Activated gamma-delta T cell treated with Interleukin-2 at 50 U/mL for 16 hours (primary cell): ENCODE measurements at regions not wholly inside any gene's neighbourhood (a gene's known extent, or its start where the extent isn't known, plus 50 kb on each side); places are given as distances from the start of the nearest gene placed in this dataset.
"Not testable (repeated sequence)": the region's sequence is repeated elsewhere in the genome, so short reads cannot be mapped to it uniquely, and the experiment has no call there.

ENCODE experiments used
- DNase-seq: peaks from one replicate; pipeline ENCODE4 v3.0.0-alpha.2; 2020

- DNase-seq, result not testable (repeated sequence)
These were observed 165.0 kb upstream of the FOXD4L5 start for GRCh38 chr9:65449886-65450610.

DNA sequence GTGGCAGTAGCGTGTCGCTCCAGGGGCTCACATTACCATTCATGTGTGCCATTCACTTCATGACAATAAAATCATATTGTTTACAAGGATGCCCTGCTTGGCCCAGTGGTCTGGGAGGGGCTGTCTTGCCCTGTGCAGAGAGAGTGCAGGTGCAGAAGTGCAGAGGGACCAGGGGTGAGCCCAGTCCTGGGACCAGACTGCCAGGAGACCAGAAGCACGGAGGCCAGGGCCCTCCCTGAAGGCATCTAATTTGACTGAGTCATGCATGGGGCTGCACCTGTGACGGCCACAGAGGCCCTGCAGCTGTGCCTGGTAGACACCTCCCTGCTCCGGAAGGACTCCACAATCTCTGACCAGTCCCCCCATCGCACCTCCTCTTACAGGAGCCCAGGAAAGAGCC lies 164.4 kb upstream of the FOXD4L5 start:
- DNase-seq, result no peak

DNA sequence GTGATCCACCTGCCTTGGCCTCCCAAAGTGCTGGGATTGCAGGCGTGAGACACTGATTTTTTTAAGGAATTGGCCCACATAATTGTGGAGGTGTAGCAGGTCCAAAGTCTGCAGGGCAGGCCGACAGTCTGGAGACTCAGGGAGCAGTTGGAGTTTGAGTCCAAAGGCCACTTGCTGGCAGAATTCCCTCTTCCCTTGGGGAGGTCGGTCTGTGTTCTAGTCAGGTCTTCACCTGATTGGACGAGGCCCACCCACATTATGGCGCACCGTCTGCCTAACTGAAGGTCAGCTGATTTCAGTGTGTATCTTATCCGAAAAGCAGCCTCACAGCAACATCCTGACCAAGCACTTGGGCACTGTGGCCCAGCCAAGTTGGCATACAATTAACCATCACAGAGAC lies 162.1 kb upstream of the FOXD4L5 start:
- DNase-seq, result not testable (repeated sequence)

GRCh38 chr9:65445991-65446390 lies 161.0 kb upstream of the FOXD4L5 start:
- DNase-seq, result not testable (repeated sequence)

DNA sequence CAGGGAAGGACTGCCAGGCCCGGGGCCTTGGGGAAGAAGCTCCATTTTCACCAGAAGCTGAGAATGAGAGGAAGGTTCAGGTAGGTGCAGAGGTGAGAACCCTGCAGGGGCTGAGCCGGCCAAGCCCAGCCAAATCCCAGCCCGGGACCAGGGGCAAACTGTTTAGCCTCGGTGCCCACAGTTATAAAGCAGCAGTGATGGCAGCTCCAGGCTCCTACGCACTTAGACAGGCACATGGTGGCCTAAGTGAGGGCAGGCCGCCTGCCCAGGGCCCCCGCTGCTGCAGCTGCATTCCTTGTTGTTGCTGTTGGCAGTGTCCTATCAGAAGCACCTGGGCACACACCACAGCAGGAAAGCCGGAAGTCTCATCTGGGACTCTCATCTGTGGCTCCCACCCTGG lies 159.9 kb upstream of the FOXD4L5 start:
- DNase-seq, result no peak

- not testable (repeated sequence) for DNase-seq
These were observed 157.1 kb upstream of the FOXD4L5 start for GRCh38 chr9:65442116-65442515.

- DNase-seq, result not testable (repeated sequence)
These were observed 156.4 kb upstream of the FOXD4L5 start for GRCh38 chr9:65441324-65441920.

DNA sequence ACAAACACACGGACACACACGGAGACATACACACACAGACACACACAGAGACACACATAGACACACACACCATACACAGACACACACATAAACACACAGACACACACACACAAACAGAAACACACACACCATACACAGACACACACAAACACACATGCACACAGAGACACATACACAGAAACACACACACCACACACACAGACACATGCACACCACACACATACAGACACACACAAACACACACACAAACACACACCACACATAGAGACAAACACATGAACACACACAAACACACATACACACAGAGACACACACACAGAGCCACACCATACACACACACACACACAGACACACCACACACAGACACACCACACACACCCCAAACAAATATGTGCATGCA lies 152.7 kb upstream of the FOXD4L5 start:
- DNase-seq, result no peak

GRCh38 chr9:65435464-65435863 lies 150.5 kb upstream of the FOXD4L5 start:
- DNase-seq, result no peak

- no peak for DNase-seq
These were observed 147.8 kb upstream of the FOXD4L5 start for GRCh38 chr9:65432722-65433323.

DNA sequence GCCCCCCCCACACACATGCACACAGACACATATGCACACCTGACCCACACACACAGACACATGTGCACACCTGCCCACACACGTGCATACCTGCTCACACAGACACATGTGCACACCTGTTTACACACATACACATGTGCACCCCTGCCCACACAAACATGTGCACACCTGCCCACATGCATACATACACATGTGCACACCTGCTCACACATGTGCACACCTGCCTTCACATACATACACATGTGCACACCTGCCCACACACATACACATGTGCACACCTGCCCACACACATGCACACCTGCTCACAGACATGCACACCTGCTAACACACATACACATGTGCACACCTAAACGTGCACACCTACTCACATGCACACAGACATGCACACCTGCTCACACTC lies 147.0 kb upstream of the FOXD4L5 start:
- DNase-seq, result no peak

GRCh38 chr9:65430221-65430620 lies 145.2 kb upstream of the FOXD4L5 start:
- no peak for DNase-seq

GRCh38 chr9:65427361-65427760 lies 142.4 kb upstream of the FOXD4L5 start:
- DNase-seq, result not testable (repeated sequence)

DNA sequence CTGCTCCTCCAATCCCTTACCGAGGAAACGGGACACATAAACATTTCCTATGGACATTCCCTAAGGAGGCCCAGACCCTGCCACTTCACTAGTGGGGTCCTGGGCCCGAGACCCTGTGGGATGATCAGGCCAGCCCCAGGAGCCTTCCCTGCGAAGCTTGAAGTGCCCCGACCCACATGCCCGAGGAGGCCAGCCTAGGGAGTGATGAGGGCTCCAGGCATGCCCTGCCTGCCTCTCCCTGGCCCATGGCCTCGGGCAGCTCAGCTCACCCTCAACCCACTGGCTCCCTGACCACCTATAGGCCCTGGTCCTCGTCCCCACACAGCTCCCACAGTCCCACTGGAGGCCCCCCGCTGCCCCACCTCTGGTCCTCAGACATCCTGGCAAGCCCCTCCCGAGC lies 141.8 kb upstream of the FOXD4L5 start:
- DNase-seq, result not testable (repeated sequence)

DNA sequence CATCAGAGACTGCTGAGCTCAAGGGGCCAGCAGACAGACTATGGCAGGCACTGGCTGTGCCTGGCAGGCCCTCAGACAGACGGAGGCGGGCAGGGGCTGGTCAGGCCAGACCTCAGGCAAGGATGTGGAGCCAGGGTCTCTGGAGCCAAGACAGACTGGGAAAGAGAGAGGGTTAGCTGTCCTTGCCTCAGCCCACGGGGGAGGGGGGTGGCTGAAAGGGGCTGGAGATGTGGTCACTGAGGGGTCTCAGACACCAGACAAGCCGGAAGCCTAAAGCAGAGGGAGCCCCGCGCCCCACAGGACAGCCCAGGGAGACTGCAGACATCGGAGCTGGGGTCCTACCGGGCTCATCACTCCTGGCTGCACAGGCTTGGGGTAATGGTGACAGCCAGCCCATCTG lies 141.2 kb upstream of the FOXD4L5 start:
- no peak for DNase-seq

- DNase-seq, result not testable (repeated sequence)
These were observed 140.2 kb upstream of the FOXD4L5 start for GRCh38 chr9:65425183-65425582.

GRCh38 chr9:65424437-65424984 lies 139.5 kb upstream of the FOXD4L5 start:
- DNase-seq, result not testable (repeated sequence)

GRCh38 chr9:65423691-65424436 lies 138.9 kb upstream of the FOXD4L5 start:
- not testable (repeated sequence) for DNase-seq

- not testable (repeated sequence) for DNase-seq
These were observed 138.1 kb upstream of the FOXD4L5 start for GRCh38 chr9:65422966-65423690.

DNA sequence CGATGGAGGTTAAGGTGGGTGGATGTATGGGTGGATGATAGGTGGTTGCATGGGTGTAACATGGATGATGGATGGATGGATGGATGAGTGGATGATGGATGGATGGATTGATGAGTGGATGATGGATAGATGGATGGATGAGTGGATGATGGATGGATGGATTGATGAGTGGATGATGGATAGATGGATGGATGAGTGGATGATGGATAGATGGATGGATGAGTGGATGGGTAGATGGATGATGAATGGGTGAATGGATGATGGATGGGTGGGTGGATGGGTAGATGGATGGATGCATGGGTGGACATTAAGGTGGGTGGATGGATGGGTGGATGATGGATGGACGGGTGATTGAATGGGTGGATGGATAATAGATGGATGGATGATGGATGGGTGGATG lies 136.5 kb upstream of the FOXD4L5 start:
- not testable (repeated sequence) for DNase-seq

GRCh38 chr9:65420771-65421170 lies 135.8 kb upstream of the FOXD4L5 start:
- DNase-seq, result no peak

- DNase-seq, result not testable (repeated sequence)
These were observed 134.0 kb upstream of the FOXD4L5 start for GRCh38 chr9:65418966-65419365.
